GM23338 (cell line): ENCODE measurements at regions not wholly inside any gene's neighbourhood (a gene's known extent, or its start where the extent isn't known, plus 50 kb on each side); places are given as distances from the start of the nearest gene placed in this dataset.
"Not testable (repeated sequence)": the region's sequence is repeated elsewhere in the genome, so short reads cannot be mapped to it uniquely, and the experiment has no call there.

ENCODE experiments used
- CREB1 ChIP-seq: fragments of 250-450 bp; sonication (Bioruptor Pico); IDR thresholded peaks from 2 replicates; pipeline ENCODE4 v1.5.0; 2020; ENCODE audit warnings: low read depth, mild to moderate bottlenecking, moderate library complexity
- CTCF ChIP-seq, 2 experiments: fragments of 200-600 bp in 1 of 2; sonication (generic) in 1 of 2; conservative IDR thresholded peaks; 2 replicates each; pipeline versions ENCODE4 v1.5.1 to v1.6.1; 2016 to 2017; ENCODE audit warnings: antibody characterized with exemption in 2 of 2, low read depth in 2 of 2, mild to moderate bottlenecking in 2 of 2, moderate library complexity in 1 of 2
- ETS1 ChIP-seq: IDR thresholded peaks from 2 replicates; pipeline ENCODE4 v1.6.1; 2016; ENCODE audit warnings: antibody characterized with exemption
- EZH2 ChIP-seq: fragments of 200-600 bp; sonication (generic); IDR thresholded peaks from one replicate; pipeline ENCODE4 v1.8.0; 2017; ENCODE audit warnings: antibody characterized with exemption, mild to moderate bottlenecking, low read depth; ENCODE audit not compliant: unreplicated experiment
- EZH2phosphoT487 ChIP-seq: fragments of 200-600 bp; sonication (generic); IDR thresholded peaks from one replicate; pipeline ENCODE4 v1.8.1; 2018; ENCODE audit warnings: antibody characterized with exemption; ENCODE audit not compliant: unreplicated experiment
- NANOG ChIP-seq: IDR thresholded peaks from 2 replicates; pipeline ENCODE4 v1.6.1; 2016; ENCODE audit warnings: antibody characterized with exemption, borderline replicate concordance
- POLR2AphosphoS5 ChIP-seq: IDR thresholded peaks from 2 replicates; pipeline ENCODE4 v1.6.1; 2016; ENCODE audit warnings: antibody characterized with exemption, low read depth

GRCh38 chr16:18135024-18135423 lies 201.5 kb downstream of the NPIPA8 start:
- not testable (repeated sequence) for TF ChIP-seq CTCF (conservative IDR thresholded peaks at IDR 0.05; ENCODE audit: low read depth in 2 of 2); EZH2phosphoT487; EZH2; POLR2AphosphoS5; NANOG; ETS1; CREB1
